CD14-positive monocyte (primary cell): ENCODE measurements at regions not wholly inside any gene's neighbourhood (a gene's known extent, or its start where the extent isn't known, plus 50 kb on each side); places are given as distances from the start of the nearest gene placed in this dataset.
"Not testable (repeated sequence)": the region's sequence is repeated elsewhere in the genome, so short reads cannot be mapped to it uniquely, and the experiment has no call there.

Source experiments
- DNase-seq, 3 donors: peaks; one replicate each; pipeline ENCODE4 v3.0.0-alpha.2; 2011 to 2022
- H2AFZ ChIP-seq: 2 replicates; pipeline ENCODE4 v1.6.0; 2012; ENCODE audit warnings: mild to moderate bottlenecking, low read depth, low read length, inconsistent platforms; ENCODE audit not compliant: insufficient read depth, poor library complexity, severe bottlenecking
- H3K27ac ChIP-seq, 2 donors: 1 replicate in 1 of 2; 2 replicates in 1 of 2; pipeline ENCODE4 v1.5.1; 2012 to 2013; ENCODE audit warnings: low read length in 2 of 2, control low read depth in 1 of 2, inconsistent platforms in 1 of 2, low read depth in 1 of 2, mild to moderate bottlenecking in 1 of 2
- H3K27me3 ChIP-seq, 2 donors: one replicate each; pipeline versions ENCODE4 v1.6.0 to v1.6.1; 2011 to 2013; ENCODE audit warnings: low read length in 2 of 2; ENCODE audit not compliant: control insufficient read depth in 2 of 2, insufficient read depth in 2 of 2
- H3K36me3 ChIP-seq, 2 donors: replicated peaks in 1 of 2; 1 replicate in 1 of 2; 2 replicates in 1 of 2; pipeline versions ENCODE4 v1.5.1 to v1.6.1; 2012 to 2013; ENCODE audit warnings: low read length in 2 of 2, control low read depth in 1 of 2, inconsistent platforms in 1 of 2, mild to moderate bottlenecking in 1 of 2; ENCODE audit not compliant: insufficient read depth in 2 of 2, control insufficient read depth in 1 of 2
- H3K4me1 ChIP-seq, 2 donors: 1 replicate in 1 of 2; 2 replicates in 1 of 2; pipeline versions ENCODE4 v1.5.1 to v1.6.1; 2012 to 2013; ENCODE audit warnings: low read length in 2 of 2, control low read depth in 1 of 2, inconsistent platforms in 1 of 2, mild to moderate bottlenecking in 1 of 2, moderate library complexity in 1 of 2; ENCODE audit not compliant: insufficient read depth in 2 of 2, control insufficient read depth in 1 of 2
- H3K4me2 ChIP-seq: replicated peaks from 2 replicates; pipeline ENCODE3; 2012; ENCODE audit warnings: low read length, moderate library complexity, mild to moderate bottlenecking; ENCODE audit not compliant: poor library complexity, severe bottlenecking; ENCODE audit errors: extremely low read depth
- H3K4me3 ChIP-seq, 3 experiments: fragments of 200-600 bp in 1 of 3; sonication (generic) in 1 of 3; replicated peaks in 1 of 3; 1 replicate in 2 of 3; 2 replicates in 1 of 3; pipeline ENCODE4 v1.5.1; 2011 to 2013; ENCODE audit warnings: low read length in 3 of 3, mild to moderate bottlenecking in 3 of 3, control low read depth in 2 of 3, low read depth in 2 of 3, inconsistent platforms in 1 of 3, moderate library complexity in 1 of 3
- H3K79me2 ChIP-seq: 2 replicates; pipeline ENCODE4 v1.6.0; 2012; ENCODE audit warnings: mild to moderate bottlenecking, control low read depth, inconsistent platforms, low read length, moderate library complexity; ENCODE audit not compliant: insufficient read depth
- H3K9ac ChIP-seq: 2 replicates; pipeline ENCODE4 v1.6.0; 2017; ENCODE audit warnings: low read length, mild to moderate bottlenecking; ENCODE audit not compliant: insufficient read depth, poor library complexity, severe bottlenecking
- H3K9me3 ChIP-seq, 2 donors: replicated peaks in 1 of 2; 1 replicate in 1 of 2; 2 replicates in 1 of 2; pipeline versions ENCODE4 v1.5.1 to v1.6.1; 2012 to 2013; ENCODE audit warnings: low read length in 2 of 2, control low read depth in 1 of 2; ENCODE audit not compliant: control insufficient read depth in 1 of 2, insufficient read depth in 1 of 2
- H4K20me1 ChIP-seq: 2 replicates; pipeline ENCODE4 v1.6.0; 2012; ENCODE audit warnings: mild to moderate bottlenecking, low read length, control low read depth, moderate library complexity; ENCODE audit not compliant: insufficient read depth
- H3K27ac Mint-ChIP-seq, 7 donors: one replicate each; pipeline ENCODE4 v1.8.0; 2020; ENCODE audit warnings: mild to moderate bottlenecking in 7 of 7, mixed read lengths in 7 of 7, moderate library complexity in 6 of 7, inconsistent platforms in 2 of 7
- H3K27me3 Mint-ChIP-seq, 3 donors: one replicate each; pipeline ENCODE4 v1.8.0; 2021 to 2022; ENCODE audit warnings: low read depth in 3 of 3, mild to moderate bottlenecking in 3 of 3, mixed read lengths in 3 of 3, moderate library complexity in 3 of 3, inconsistent platforms in 1 of 3
- H3K36me3 Mint-ChIP-seq, 2 donors: one replicate each; pipeline ENCODE4 v1.8.0; 2020; ENCODE audit warnings: mixed read lengths in 2 of 2, inconsistent platforms in 1 of 2, mild to moderate bottlenecking in 1 of 2
- H3K4me1 Mint-ChIP-seq: one replicate; pipeline ENCODE4 v1.8.0; 2020; ENCODE audit warnings: mild to moderate bottlenecking, mixed read lengths
- H3K4me3 Mint-ChIP-seq, 2 donors: one replicate each; pipeline ENCODE4 v1.8.0; 2020; ENCODE audit warnings: mild to moderate bottlenecking in 2 of 2, mixed read lengths in 2 of 2, moderate library complexity in 1 of 2
- H3K9me3 Mint-ChIP-seq, 7 donors: one replicate each; pipeline ENCODE4 v1.8.0; 2020 to 2022; ENCODE audit warnings: mixed read lengths in 7 of 7, mild to moderate bottlenecking in 6 of 7, moderate library complexity in 6 of 7, inconsistent platforms in 2 of 7
- CTCF ChIP-seq: fragments of 200-600 bp; IDR thresholded peaks from one replicate; pipeline ENCODE4 v1.8.0; 2022; ENCODE audit warnings: antibody characterized with exemption, mild to moderate bottlenecking
- WGBS: methylation state at CpG from one replicate; pipeline ENCODE4 v1.1.5; 2013; ENCODE audit warnings: missing lambda C conversion rate; ENCODE audit not compliant: insufficient coverage; 5-methylcytosine and 5-hydroxymethylcytosine counted together
- intact Hi-C, 2 donors: fragments of 100-400 bp; cut with micrococcal nuclease; formaldehyde crosslinking; loops; one replicate each; pipeline versions ENCODE4 v1.15.0 to v1.15.1; 2023

- H3K27ac Mint-ChIP-seq: no peak overlapping the region
- no peaks in the 10 kb centered on the region for H3K36me3 Mint-ChIP-seq
- H3K4me3 Mint-ChIP-seq: no peak overlapping the region
- Histone ChIP-seq H3K27ac (no peak overlapping the region), H3K79me2 (no peaks in the 10 kb centered on the region), H2AFZ (no peak overlapping the region), H3K4me2 (no peak overlapping the region), H3K27me3 (no peaks in the 10 kb centered on the region), H4K20me1 (no peaks in the 10 kb centered on the region), H3K36me3 (no peaks in the 10 kb centered on the region), H3K9ac (no peak overlapping the region), H3K4me3 (no peak overlapping the region), H3K4me1 (peaks cover 0 to 4% of the 10 kb centered on the region in 2 donors), H3K9me3 (no peaks in the 10 kb centered on the region)
- H3K4me1 Mint-ChIP-seq: peaks cover 6% of the 10 kb centered on the region
- no peak for DNase-seq
- no peak for TF ChIP-seq CTCF
- no CpG with 5 or more reads among the region's 5 CpGs for WGBS
- H3K27me3 Mint-ChIP-seq: peaks cover 0 to 2% (median 2%) of the 10 kb centered on the region in 3 donors
- H3K9me3 Mint-ChIP-seq: no peaks in the 10 kb centered on the region
- intact Hi-C loops: no loop called here
Measured at GRCh38 chr6:11943060-11943459, 69.1 kb upstream of the HIVEP1 start.

GRCh38 chr6:11942185-11942864 is 69.8 kb upstream of the HIVEP1 start:
- Histone ChIP-seq H3K4me1 (peaks cover 0 to 4% of the 10 kb centered on the region in 2 donors), H3K79me2 (no peaks in the 10 kb centered on the region), H3K27ac (no peak overlapping the region), H3K27me3 (no peaks in the 10 kb centered on the region), H3K4me3 (no peak overlapping the region), H3K4me2 (no peak overlapping the region), H3K9ac (no peak overlapping the region), H2AFZ (no peak overlapping the region), H3K36me3 (no peaks in the 10 kb centered on the region), H3K9me3 (no peaks in the 10 kb centered on the region), H4K20me1 (no peaks in the 10 kb centered on the region)
- Mint-ChIP-seq H3K9me3 (no peaks in the 10 kb centered on the region), H3K36me3 (no peaks in the 10 kb centered on the region), H3K4me3 (no peak overlapping the region), H3K27me3 (peaks cover 0 to 2% (median 2%) of the 10 kb centered on the region in 3 donors), H3K4me1 (peaks cover 6% of the 10 kb centered on the region), H3K27ac (no peak overlapping the region)
- WGBS: 90% methylated on average over 3 of the region's 4 CpGs
- no peak for TF ChIP-seq CTCF
- DNase-seq: no peak
- intact Hi-C loops: no loop called here

GRCh38 chr6:11940532-11941166 is 71.5 kb upstream of the HIVEP1 start:
- DNase-seq, H3K27ac Mint-ChIP-seq, H3K4me1 ChIP-seq, H3K9ac ChIP-seq, H3K9me3 ChIP-seq, H3K27me3 Mint-ChIP-seq, H4K20me1 ChIP-seq, H3K36me3 ChIP-seq, H3K9me3 Mint-ChIP-seq, H3K4me1 Mint-ChIP-seq, intact Hi-C loops, H3K4me3 ChIP-seq, H3K27ac ChIP-seq, H3K79me2 ChIP-seq, H2AFZ ChIP-seq, H3K36me3 Mint-ChIP-seq, H3K4me2 ChIP-seq, H3K27me3 ChIP-seq, H3K4me3 Mint-ChIP-seq: not testable (repeated sequence)
- 87% methylated on average over 4 of the region's 8 CpGs for WGBS
